ENCODE measurements at regions not wholly inside any gene's neighbourhood (a gene's known extent, or its start where the extent isn't known, plus 50 kb on each side); places are given as distances from the start of the nearest gene placed in this dataset.

- TF ChIP-seq CTCF (IDR thresholded peaks at IDR 0.05) (no peak), POLR2A (IDR thresholded peaks at IDR 0.05) (no peak), POLR2AphosphoS5 (IDR thresholded peaks at IDR 0.05) (no peak)
Measured at GRCh38 chr3:5480190-5480589, 292.7 kb downstream of the EDEM1 start.
